ENCODE measurements at regions not wholly inside any gene's neighbourhood (a gene's known extent, or its start where the extent isn't known, plus 50 kb on each side); places are given as distances from the start of the nearest gene placed in this dataset.

DNA sequence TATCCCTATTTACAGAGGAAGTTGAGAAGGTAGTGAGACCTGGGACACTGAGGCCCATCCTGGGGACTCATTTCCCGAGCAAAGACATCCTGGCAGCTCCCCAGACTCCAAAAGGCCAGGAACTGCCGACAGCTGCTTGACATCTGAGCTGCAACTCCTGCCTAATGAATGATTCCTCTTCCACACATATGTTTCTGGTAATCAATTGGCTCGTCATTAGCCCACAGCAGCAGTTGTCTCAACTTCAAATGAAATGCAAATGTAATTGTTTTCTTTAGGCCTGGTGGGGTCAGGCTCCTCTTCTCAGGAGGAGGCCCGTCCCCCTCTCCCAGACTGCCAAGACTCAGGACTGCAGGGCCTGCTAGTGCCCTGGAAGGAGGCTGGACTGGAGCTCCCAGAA lies 61.8 kb upstream of the DISP3 start:
- TF ChIP-seq, protein P1, sequence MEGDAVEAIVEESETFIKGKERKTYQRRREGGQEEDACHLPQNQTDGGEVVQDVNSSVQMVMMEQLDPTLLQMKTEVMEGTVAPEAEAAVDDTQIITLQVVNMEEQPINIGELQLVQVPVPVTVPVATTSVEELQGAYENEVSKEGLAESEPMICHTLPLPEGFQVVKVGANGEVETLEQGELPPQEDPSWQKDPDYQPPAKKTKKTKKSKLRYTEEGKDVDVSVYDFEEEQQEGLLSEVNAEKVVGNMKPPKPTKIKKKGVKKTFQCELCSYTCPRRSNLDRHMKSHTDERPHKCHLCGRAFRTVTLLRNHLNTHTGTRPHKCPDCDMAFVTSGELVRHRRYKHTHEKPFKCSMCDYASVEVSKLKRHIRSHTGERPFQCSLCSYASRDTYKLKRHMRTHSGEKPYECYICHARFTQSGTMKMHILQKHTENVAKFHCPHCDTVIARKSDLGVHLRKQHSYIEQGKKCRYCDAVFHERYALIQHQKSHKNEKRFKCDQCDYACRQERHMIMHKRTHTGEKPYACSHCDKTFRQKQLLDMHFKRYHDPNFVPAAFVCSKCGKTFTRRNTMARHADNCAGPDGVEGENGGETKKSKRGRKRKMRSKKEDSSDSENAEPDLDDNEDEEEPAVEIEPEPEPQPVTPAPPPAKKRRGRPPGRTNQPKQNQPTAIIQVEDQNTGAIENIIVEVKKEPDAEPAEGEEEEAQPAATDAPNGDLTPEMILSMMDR (IDR thresholded peaks at IDR 0.05; ENCODE audit: poor library complexity, severe bottlenecking): no peak

DNA sequence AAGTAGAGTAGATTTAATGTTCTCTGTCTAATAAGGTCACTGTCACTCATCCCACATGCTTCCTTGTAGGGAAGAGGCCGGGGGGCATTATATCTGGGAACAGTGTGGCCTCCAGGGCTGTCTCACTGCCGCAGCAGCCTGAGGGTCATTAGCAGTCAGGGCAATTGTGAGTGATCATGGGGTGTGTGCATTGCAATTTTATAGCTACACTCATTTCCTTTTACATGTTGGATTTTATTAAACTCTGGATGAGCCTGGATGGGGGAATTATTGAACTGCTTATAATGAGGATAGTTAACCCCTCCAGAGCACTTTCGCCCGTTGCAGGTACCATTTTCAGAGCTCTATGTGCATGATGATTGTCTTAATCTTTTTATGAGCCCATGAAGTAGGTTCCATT lies 60.9 kb upstream of the DISP3 start:
- Histone ChIP-seq H3K4me3 (ENCODE audit: severe bottlenecking) (no peak overlapping the region), H3K4me1 (ENCODE audit: insufficient read depth, poor library complexity, severe bottlenecking) (no peaks in the 10 kb centered on the region), H3K27ac (ENCODE audit: poor library complexity, severe bottlenecking) (no peak overlapping the region), H3K36me3 (ENCODE audit: low read depth) (no peaks in the 10 kb centered on the region), H3K27me3 (ENCODE audit: insufficient read depth, poor library complexity, severe bottlenecking) (no peaks in the 10 kb centered on the region), H3K9me3 (ENCODE audit: severe bottlenecking) (no peaks in the 10 kb centered on the region)
- no peak for ATAC-seq (ENCODE audit: low read depth)
- TF ChIP-seq, protein P1 (IDR thresholded peaks at IDR 0.05; ENCODE audit: poor library complexity, severe bottlenecking): no peak
- DNase-seq (ENCODE audit: low spot score): no peak

More for the DNA sequence above, 61.8 kb upstream of the DISP3 start:
- no peak overlapping the region for H3K4me3 ChIP-seq (ENCODE audit: severe bottlenecking)
- DNase-seq (ENCODE audit: low spot score) (no peak), ATAC-seq (ENCODE audit: low read depth) (no peak)
- H3K27me3 ChIP-seq (ENCODE audit: insufficient read depth, poor library complexity, severe bottlenecking): no peaks in the 10 kb centered on the region
- no peaks in the 10 kb centered on the region for H3K36me3 ChIP-seq (ENCODE audit: low read depth)
- H3K9me3 ChIP-seq (ENCODE audit: severe bottlenecking): no peaks in the 10 kb centered on the region
- no peak overlapping the region for H3K27ac ChIP-seq (ENCODE audit: poor library complexity, severe bottlenecking)
- no peaks in the 10 kb centered on the region for H3K4me1 ChIP-seq (ENCODE audit: insufficient read depth, poor library complexity, severe bottlenecking)

DNA sequence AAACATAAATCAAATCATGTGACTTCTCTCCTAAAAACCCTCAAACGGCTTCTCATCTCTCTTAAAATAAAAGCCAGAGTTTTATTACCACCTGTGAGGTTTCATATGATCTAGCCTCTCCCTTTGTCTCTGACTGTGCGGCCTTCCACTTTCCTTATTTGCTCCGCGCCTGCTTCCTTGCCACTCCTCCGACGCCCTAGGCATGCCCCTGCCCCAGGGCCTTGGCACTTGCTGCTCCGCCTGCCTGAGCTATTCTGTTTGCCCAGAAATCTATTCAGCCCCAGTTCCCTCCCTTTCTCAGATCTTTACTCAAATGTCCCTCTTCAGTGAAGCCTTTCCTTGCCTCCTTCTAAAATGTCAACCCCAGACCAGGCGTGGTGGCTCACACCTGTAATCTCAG lies 57.5 kb upstream of the DISP3 start:
- Histone ChIP-seq H3K36me3 (ENCODE audit: low read depth) (no peaks in the 10 kb centered on the region), H3K27me3 (ENCODE audit: insufficient read depth, poor library complexity, severe bottlenecking) (no peaks in the 10 kb centered on the region), H3K4me3 (ENCODE audit: severe bottlenecking) (no peak overlapping the region), H3K9me3 (ENCODE audit: severe bottlenecking) (no peaks in the 10 kb centered on the region), H3K4me1 (ENCODE audit: insufficient read depth, poor library complexity, severe bottlenecking) (no peaks in the 10 kb centered on the region), H3K27ac (ENCODE audit: poor library complexity, severe bottlenecking) (no peak overlapping the region)
- DNase-seq (ENCODE audit: low spot score) (no peak), ATAC-seq (ENCODE audit: low read depth) (no peak)
- TF ChIP-seq, protein P1 (IDR thresholded peaks at IDR 0.05; ENCODE audit: poor library complexity, severe bottlenecking): no peak

DNA sequence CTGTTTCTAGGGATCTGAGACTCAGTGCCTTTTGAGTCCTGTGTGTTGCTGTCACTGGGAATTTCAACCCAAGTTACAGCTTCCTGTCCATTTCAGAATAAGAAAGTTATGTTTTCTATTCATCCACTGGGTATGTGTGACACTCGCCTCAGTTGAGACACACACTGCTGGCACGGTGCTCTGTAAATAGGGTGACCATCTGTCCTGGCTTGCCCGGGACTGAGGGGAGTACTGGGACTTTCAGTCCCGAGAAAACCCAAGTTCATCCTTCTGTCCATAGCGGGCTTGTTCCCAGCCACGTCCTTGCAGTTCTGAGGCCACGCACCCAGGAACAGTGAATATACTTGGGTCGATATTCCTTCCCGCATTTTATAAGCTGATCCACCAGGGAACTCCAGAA lies 56.3 kb upstream of the DISP3 start:
- no peak for DNase-seq (ENCODE audit: low spot score)
- no peak overlapping the region for H3K4me3 ChIP-seq (ENCODE audit: severe bottlenecking)
- no peak for ATAC-seq (ENCODE audit: low read depth)
- H3K9me3 ChIP-seq (ENCODE audit: severe bottlenecking): no peaks in the 10 kb centered on the region
- no peaks in the 10 kb centered on the region for H3K36me3 ChIP-seq (ENCODE audit: low read depth)
- no peak overlapping the region for H3K27ac ChIP-seq (ENCODE audit: poor library complexity, severe bottlenecking)
- no peaks in the 10 kb centered on the region for H3K27me3 ChIP-seq (ENCODE audit: insufficient read depth, poor library complexity, severe bottlenecking)
- TF ChIP-seq, protein P1 (IDR thresholded peaks at IDR 0.05; ENCODE audit: poor library complexity, severe bottlenecking): no peak
- H3K4me1 ChIP-seq (ENCODE audit: insufficient read depth, poor library complexity, severe bottlenecking): no peaks in the 10 kb centered on the region

DNA sequence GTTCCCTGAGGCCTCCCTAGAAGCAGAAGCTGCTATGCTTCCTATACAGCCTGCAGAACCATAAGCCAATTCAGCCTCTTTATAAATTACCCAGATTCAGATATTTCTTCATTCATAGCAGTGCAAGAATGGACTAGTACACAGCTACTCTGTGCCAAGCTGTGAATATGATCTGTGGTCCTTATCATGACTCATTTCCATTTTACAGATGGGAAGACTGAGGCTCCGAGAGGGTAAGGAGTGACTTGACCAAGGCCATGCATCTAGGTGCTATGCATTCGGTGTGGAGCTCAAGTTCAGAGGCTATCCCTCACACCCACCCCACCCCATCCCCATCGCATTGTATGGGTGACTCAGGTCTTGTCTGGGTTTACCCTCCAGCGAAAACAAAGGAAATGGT lies 52.3 kb upstream of the DISP3 start:
- ATAC-seq (ENCODE audit: low read depth) (no peak), DNase-seq (ENCODE audit: low spot score) (no peak)
- Histone ChIP-seq H3K9me3 (ENCODE audit: severe bottlenecking) (no peaks in the 10 kb centered on the region), H3K36me3 (ENCODE audit: low read depth) (no peaks in the 10 kb centered on the region), H3K27ac (ENCODE audit: poor library complexity, severe bottlenecking) (no peak overlapping the region), H3K27me3 (ENCODE audit: insufficient read depth, poor library complexity, severe bottlenecking) (no peaks in the 10 kb centered on the region), H3K4me3 (ENCODE audit: severe bottlenecking) (no peak overlapping the region), H3K4me1 (ENCODE audit: insufficient read depth, poor library complexity, severe bottlenecking) (no peaks in the 10 kb centered on the region)
- TF ChIP-seq, protein P1 (IDR thresholded peaks at IDR 0.05; ENCODE audit: poor library complexity, severe bottlenecking): no peak

Measured in RWPE2 (cell line).